Left ventricle myocardium inferior (tissue), 1 donor: ENCODE measurements at regions not wholly inside any gene's neighbourhood (a gene's known extent, or its start where the extent isn't known, plus 50 kb on each side); places are given as distances from the start of the nearest gene placed in this dataset.
A peak's percentile ranks its signal among the peaks of the same experiment; 100 is the strongest.

Source experiments
- DNase-seq: peaks from one replicate; pipeline ENCODE4 v3.0.0-alpha.2; 2020
- H3K27ac ChIP-seq: fragments of 200-600 bp; replicated peaks from 2 replicates; pipeline ENCODE4 v1.8.0; 2021
- H3K27me3 ChIP-seq: fragments of 200-600 bp; 2 replicates; pipeline ENCODE4 v1.8.0; 2021; ENCODE audit warnings: low read depth
- H3K36me3 ChIP-seq: fragments of 200-600 bp; 2 replicates; pipeline ENCODE4 v1.8.0; 2021
- H3K4me1 ChIP-seq: fragments of 200-600 bp; 2 replicates; pipeline ENCODE4 v1.8.0; 2021
- H3K4me3 ChIP-seq: fragments of 200-600 bp; 2 replicates; pipeline ENCODE4 v1.8.0; 2021; ENCODE audit warnings: mild to moderate bottlenecking, moderate library complexity
- H3K9me3 ChIP-seq: fragments of 200-600 bp; replicated peaks from 2 replicates; pipeline ENCODE4 v1.8.0; 2021
- intact Hi-C: fragments of 100-400 bp; cut with micrococcal nuclease; formaldehyde crosslinking; loops from one replicate; pipeline ENCODE4 v1.11.0; 2022
- TF ChIP-seq, protein P1 (sequence below): fragments of 200-600 bp; IDR thresholded peaks from 2 replicates; pipeline ENCODE4 v1.8.0; 2021; ENCODE audit warnings: antibody characterized with exemption, mild to moderate bottlenecking, borderline replicate concordance
- donor health status: DM: no; HTN: yes; CAD: no; lungs with severe emphysema.

DNA sequence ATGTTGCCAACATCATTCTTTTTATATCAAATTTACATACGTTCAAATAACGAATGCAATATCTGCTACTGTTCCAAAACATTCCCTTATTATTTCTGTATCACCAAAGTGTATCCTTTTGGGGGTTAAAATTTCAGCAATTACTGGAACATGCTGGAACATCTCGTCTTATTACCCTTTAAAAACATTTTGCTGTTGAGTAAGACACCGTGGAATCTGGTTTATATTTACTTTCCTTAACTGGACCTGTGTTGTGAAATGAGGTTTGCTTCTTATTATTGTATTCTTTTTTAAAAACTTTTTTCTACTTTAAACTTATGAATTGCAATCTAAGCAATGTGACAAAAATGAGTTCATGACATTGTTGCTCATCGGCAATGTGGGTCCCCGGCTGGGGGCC, 87.4 kb upstream of the PTPRM start:
- no peak for DNase-seq
- H3K27ac ChIP-seq: no peak overlapping the region
- TF ChIP-seq, protein P1, sequence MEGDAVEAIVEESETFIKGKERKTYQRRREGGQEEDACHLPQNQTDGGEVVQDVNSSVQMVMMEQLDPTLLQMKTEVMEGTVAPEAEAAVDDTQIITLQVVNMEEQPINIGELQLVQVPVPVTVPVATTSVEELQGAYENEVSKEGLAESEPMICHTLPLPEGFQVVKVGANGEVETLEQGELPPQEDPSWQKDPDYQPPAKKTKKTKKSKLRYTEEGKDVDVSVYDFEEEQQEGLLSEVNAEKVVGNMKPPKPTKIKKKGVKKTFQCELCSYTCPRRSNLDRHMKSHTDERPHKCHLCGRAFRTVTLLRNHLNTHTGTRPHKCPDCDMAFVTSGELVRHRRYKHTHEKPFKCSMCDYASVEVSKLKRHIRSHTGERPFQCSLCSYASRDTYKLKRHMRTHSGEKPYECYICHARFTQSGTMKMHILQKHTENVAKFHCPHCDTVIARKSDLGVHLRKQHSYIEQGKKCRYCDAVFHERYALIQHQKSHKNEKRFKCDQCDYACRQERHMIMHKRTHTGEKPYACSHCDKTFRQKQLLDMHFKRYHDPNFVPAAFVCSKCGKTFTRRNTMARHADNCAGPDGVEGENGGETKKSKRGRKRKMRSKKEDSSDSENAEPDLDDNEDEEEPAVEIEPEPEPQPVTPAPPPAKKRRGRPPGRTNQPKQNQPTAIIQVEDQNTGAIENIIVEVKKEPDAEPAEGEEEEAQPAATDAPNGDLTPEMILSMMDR: no peak
- H3K9me3 ChIP-seq: no peaks in the 10 kb centered on the region
- H3K4me3 ChIP-seq: no peak overlapping the region
- H3K4me1 ChIP-seq: peaks cover 2% of the 10 kb centered on the region
- H3K36me3 ChIP-seq: no peaks in the 10 kb centered on the region
- intact Hi-C loops: no loop called here
- no peaks in the 10 kb centered on the region for H3K27me3 ChIP-seq

DNA sequence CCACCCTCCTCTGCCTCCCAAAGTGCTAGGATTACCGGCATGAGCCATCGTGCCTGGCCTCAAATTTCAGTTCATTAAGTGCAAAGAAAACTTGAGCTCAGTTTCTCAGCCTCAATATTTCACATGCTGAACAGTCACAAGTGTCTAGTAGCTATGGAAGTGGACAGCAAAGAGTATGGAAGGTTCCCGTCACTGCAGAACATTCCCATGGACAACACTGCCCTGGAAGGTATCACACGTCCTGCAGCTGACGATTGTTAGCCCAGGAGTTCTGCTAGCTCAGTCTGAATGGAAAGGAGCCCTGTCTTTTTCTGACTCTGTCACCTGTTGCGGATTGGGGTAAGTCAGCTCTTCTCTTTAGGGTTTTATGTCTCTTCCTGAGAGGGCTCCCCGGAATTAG, 86.2 kb upstream of the PTPRM start:
- Histone ChIP-seq H3K27me3 (no peaks in the 10 kb centered on the region), H3K27ac (no peak overlapping the region), H3K36me3 (no peaks in the 10 kb centered on the region), H3K4me3 (no peak overlapping the region), H3K9me3 (no peaks in the 10 kb centered on the region), H3K4me1 (peaks cover 9% of the 10 kb centered on the region)
- DNase-seq: no peak
- intact Hi-C loops: no loop called here
- TF ChIP-seq, protein P1: no peak

DNA sequence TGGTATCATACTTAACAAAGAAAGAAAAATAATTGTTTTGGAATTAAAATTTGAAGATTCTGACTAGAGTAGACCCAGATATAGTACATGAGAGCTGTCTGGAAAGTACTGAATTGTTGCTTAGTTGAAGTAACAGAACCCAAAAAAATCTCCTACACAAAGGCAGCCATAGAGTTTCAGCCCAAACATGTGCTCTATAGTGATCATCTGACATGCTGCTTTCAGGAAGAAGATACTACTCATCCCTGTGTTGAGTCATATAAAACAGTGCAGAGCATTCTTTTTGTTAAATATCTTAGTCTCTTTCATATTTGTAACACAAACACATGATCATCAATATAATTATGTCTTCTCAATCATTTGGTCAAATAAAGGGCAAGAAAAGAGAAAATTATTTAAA, 84.8 kb upstream of the PTPRM start:
- intact Hi-C loops: no loop called here
- H3K4me3 ChIP-seq: no peak overlapping the region
- H3K27ac ChIP-seq: no peak overlapping the region
- H3K9me3 ChIP-seq: no peaks in the 10 kb centered on the region
- no peaks in the 10 kb centered on the region for H3K27me3 ChIP-seq
- no peaks in the 10 kb centered on the region for H3K36me3 ChIP-seq
- DNase-seq: no peak
- H3K4me1 ChIP-seq: peaks cover 13% of the 10 kb centered on the region
- TF ChIP-seq, protein P1: no peak

DNA sequence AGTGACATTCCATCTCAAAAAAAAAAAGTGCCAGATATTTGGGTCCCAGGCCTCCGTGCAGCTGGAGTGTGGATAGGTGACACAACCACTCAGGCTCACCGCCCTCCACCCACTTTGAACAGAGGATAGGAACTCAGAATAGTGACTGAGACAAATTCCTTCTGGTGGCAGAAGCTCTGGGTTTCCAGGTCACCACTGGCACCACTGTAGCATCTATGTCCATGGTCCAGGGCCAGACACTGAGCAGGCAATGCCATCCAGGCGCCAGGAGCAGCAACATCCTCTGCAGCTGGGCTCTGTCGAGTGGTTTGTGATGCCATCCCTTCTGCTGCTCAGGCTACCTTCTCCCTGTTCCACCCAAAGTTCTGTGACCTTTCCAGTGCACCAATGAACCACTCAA, 81.5 kb upstream of the PTPRM start:
- no peaks in the 10 kb centered on the region for H3K9me3 ChIP-seq
- intact Hi-C loops: no loop called here
- TF ChIP-seq, protein P1: no peak
- H3K27me3 ChIP-seq: no peaks in the 10 kb centered on the region
- peaks cover 13% of the 10 kb centered on the region for H3K4me1 ChIP-seq
- peak overlapping the region; percentile 65 for H3K27ac ChIP-seq
- no peaks in the 10 kb centered on the region for H3K36me3 ChIP-seq
- no peak overlapping the region for H3K4me3 ChIP-seq
- DNase-seq: peak; percentile 17

DNA sequence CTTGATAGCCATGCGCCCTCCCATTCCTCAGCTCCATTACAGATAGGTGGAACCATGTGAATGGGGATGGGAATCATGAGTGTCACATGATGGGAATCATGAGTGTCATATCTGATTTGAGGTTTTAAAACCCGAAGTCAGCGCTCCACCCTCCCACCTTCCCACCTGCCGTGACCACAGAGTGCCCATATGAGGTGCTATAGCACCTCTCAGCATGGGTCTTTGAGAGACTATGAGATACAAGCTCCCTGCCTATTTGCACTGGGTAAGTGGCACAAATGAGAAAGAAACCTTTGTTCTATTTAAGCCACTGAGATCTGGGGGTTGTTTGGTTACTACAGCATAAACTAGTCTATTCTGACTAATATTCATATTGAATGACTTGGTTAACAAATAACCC, 78.5 kb upstream of the PTPRM start:
- no peak overlapping the region for H3K27ac ChIP-seq
- H3K4me3 ChIP-seq: no peak overlapping the region
- no peaks in the 10 kb centered on the region for H3K9me3 ChIP-seq
- intact Hi-C loops: no loop called here
- no peaks in the 10 kb centered on the region for H3K27me3 ChIP-seq
- TF ChIP-seq, protein P1: no peak
- H3K36me3 ChIP-seq: no peaks in the 10 kb centered on the region
- no peak for DNase-seq
- H3K4me1 ChIP-seq: peaks cover 13% of the 10 kb centered on the region

DNA sequence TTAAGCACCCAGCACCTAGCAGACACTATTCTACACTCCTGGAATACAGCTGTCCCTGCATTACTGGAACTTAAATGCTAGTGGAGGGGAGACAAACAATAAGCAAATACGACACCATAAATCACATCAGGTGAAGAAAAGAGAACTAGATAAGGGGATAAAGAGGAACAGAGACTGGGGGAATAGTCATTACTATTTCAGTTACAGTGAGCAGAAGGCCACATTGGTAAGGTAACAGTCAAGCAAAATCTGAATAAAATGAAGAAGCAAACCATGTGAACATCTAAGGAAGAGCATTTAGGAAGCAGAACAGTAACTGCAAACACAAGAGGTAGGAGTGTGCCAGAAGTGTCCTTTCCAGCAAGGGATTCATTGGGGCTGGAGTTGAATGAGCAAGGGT, 77.0 kb upstream of the PTPRM start:
- no peaks in the 10 kb centered on the region for H3K9me3 ChIP-seq
- peaks cover 8% of the 10 kb centered on the region for H3K4me1 ChIP-seq
- H3K4me3 ChIP-seq: no peak overlapping the region
- DNase-seq: no peak
- intact Hi-C loops: no loop called here
- H3K36me3 ChIP-seq: no peaks in the 10 kb centered on the region
- H3K27me3 ChIP-seq: no peaks in the 10 kb centered on the region
- TF ChIP-seq, protein P1: no peak
- H3K27ac ChIP-seq: no peak overlapping the region
